GM12878 (cell line): ENCODE measurements at regions not wholly inside any gene's neighbourhood (a gene's known extent, or its start where the extent isn't known, plus 50 kb on each side); places are given as distances from the start of the nearest gene placed in this dataset.

Experiments
- CBFB ChIP-seq: IDR thresholded peaks from 2 replicates; pipeline ENCODE4 v1.6.1; 2016; ENCODE audit warnings: antibody characterized with exemption, low read depth
- CHD2 ChIP-seq: IDR thresholded peaks from 2 replicates; pipeline ENCODE4 v1.6.1; 2011; ENCODE audit warnings: low read depth, low read length, improper control_type of control experiment, borderline replicate concordance
- CREB1 ChIP-seq: IDR thresholded peaks from 2 replicates; pipeline ENCODE4 v1.6.1; 2012; ENCODE audit warnings: low read depth, mild to moderate bottlenecking, inconsistent platforms
- CREM ChIP-seq: IDR thresholded peaks from 2 replicates; pipeline ENCODE4 v1.6.1; 2014; ENCODE audit warnings: antibody characterized with exemption, low read depth
- FOS ChIP-seq: IDR thresholded peaks from 3 replicates; pipeline ENCODE4 v1.6.1; 2011; ENCODE audit warnings: borderline replicate concordance; ENCODE audit not compliant: insufficient read length; ENCODE audit errors: extremely low read depth
- HDGF ChIP-seq: fragments of 450-650 bp; IDR thresholded peaks from 2 replicates; pipeline ENCODE4 v1.6.1; 2016; ENCODE audit warnings: antibody characterized with exemption
- IRF4 ChIP-seq: IDR thresholded peaks from 2 replicates; pipeline ENCODE4 v1.6.1; 2011; ENCODE audit warnings: low read depth, low read length
- JUND ChIP-seq: IDR thresholded peaks from 2 replicates; pipeline ENCODE4 v1.6.1; 2012; ENCODE audit warnings: low read depth, mild to moderate bottlenecking, low read length, improper control_type of control experiment, moderate library complexity
- KLF5 ChIP-seq: fragments of 450-650 bp; IDR thresholded peaks from 2 replicates; pipeline ENCODE4 v1.6.1; 2014; ENCODE audit warnings: mild to moderate bottlenecking; ENCODE audit not compliant: partially characterized antibody
- NFIC ChIP-seq: IDR thresholded peaks from 2 replicates; pipeline ENCODE4 v1.6.1; 2012; ENCODE audit warnings: low read depth, mild to moderate bottlenecking, inconsistent platforms, low read length, moderate library complexity
- NFYB ChIP-seq: IDR thresholded peaks from 2 replicates; pipeline ENCODE4 v1.6.1; 2011; ENCODE audit warnings: low read depth, mild to moderate bottlenecking, low read length, improper control_type of control experiment, moderate library complexity; ENCODE audit not compliant: insufficient read depth
- RAD51 ChIP-seq: fragments of 450-650 bp; IDR thresholded peaks from 2 replicates; pipeline ENCODE4 v1.6.1; 2016; ENCODE audit warnings: moderate library complexity, mild to moderate bottlenecking, inconsistent platforms
- RB1 ChIP-seq: fragments of 450-650 bp; formaldehyde crosslinking; IDR thresholded peaks from 2 replicates; pipeline ENCODE4 v1.6.1; 2017; ENCODE audit warnings: mild to moderate bottlenecking, borderline replicate concordance
- SP1 ChIP-seq: IDR thresholded peaks from one replicate; pipeline ENCODE4 v1.6.1; 2011; ENCODE audit warnings: low read depth, low read length
- TF ChIP-seq, protein P1 (sequence below): IDR thresholded peaks from 2 replicates; pipeline ENCODE4 v1.6.1; 2012; ENCODE audit warnings: mild to moderate bottlenecking, low read depth, low read length
- TF ChIP-seq, protein P2 (sequence below): fragments of 450-650 bp; formaldehyde crosslinking; IDR thresholded peaks from 2 replicates; pipeline ENCODE4 v1.4.0; 2022; ENCODE audit warnings: mild to moderate bottlenecking, moderate library complexity

DNA sequence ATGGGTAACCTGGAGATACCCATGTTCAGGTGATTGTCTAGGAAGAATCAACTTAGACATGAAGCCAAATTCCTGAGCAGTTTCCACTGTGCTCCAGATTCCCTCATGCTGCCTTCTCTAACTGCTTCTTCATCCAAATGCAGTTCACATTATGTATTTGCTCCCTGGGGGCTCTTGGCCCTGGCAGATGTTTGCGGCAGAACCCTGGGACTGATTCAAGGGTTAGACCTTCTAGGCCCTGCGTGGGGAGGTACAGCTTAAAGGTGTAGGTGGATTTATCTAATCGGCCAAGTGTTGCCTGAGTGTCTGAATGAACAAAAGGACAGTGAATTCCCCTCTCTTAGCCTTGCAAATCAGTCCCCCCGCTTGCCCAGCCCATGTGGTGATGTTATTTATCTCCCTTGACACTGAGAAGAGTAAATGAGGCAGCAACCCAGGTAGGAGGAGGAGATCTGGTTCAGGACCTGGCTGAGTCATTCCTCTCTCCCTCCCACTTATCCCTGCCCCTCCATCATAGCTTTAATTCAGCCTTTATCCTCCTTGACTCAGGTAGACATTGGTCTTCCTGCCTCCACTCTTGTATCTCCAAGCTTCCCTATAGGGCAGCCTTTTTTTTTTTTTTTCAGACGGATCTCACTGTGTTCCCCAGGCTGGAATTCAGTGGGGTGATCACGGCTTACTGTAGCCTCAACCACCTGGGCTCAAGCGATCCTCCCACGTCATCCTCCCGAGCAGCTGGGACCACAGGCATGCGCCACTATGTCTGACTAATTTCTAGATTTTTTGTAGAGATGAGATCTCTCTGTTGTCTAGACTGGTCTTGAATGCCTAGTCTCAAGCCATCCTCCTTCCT lies 54.8 kb downstream of the MAGEF1 start (continued):
- TF ChIP-seq NFYB (no peak), IRF4 (peak; percentile 48), FOS (no peak), SP1 (peak; percentile 30), CREM (peak; percentile 44; the same call in 1 of the 2 replicates), JUND (no peak), CHD2 (no peak), CBFB (peak; percentile 49; the same call in 1 of the 2 replicates), KLF5 (peak; percentile 69), HDGF (0 out of 2 replicates have a peak, but pooled peaks have one; percentile 24), CREB1 (0 out of 2 replicates have a peak, but pooled peaks have one; percentile 10), RAD51 (no peak), NFIC (peak; percentile 51; the same call in 1 of the 2 replicates), RB1 (no peak)
- TF ChIP-seq, protein P1, sequence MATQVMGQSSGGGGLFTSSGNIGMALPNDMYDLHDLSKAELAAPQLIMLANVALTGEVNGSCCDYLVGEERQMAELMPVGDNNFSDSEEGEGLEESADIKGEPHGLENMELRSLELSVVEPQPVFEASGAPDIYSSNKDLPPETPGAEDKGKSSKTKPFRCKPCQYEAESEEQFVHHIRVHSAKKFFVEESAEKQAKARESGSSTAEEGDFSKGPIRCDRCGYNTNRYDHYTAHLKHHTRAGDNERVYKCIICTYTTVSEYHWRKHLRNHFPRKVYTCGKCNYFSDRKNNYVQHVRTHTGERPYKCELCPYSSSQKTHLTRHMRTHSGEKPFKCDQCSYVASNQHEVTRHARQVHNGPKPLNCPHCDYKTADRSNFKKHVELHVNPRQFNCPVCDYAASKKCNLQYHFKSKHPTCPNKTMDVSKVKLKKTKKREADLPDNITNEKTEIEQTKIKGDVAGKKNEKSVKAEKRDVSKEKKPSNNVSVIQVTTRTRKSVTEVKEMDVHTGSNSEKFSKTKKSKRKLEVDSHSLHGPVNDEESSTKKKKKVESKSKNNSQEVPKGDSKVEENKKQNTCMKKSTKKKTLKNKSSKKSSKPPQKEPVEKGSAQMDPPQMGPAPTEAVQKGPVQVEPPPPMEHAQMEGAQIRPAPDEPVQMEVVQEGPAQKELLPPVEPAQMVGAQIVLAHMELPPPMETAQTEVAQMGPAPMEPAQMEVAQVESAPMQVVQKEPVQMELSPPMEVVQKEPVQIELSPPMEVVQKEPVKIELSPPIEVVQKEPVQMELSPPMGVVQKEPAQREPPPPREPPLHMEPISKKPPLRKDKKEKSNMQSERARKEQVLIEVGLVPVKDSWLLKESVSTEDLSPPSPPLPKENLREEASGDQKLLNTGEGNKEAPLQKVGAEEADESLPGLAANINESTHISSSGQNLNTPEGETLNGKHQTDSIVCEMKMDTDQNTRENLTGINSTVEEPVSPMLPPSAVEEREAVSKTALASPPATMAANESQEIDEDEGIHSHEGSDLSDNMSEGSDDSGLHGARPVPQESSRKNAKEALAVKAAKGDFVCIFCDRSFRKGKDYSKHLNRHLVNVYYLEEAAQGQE = no peak
- TF ChIP-seq, protein P2, sequence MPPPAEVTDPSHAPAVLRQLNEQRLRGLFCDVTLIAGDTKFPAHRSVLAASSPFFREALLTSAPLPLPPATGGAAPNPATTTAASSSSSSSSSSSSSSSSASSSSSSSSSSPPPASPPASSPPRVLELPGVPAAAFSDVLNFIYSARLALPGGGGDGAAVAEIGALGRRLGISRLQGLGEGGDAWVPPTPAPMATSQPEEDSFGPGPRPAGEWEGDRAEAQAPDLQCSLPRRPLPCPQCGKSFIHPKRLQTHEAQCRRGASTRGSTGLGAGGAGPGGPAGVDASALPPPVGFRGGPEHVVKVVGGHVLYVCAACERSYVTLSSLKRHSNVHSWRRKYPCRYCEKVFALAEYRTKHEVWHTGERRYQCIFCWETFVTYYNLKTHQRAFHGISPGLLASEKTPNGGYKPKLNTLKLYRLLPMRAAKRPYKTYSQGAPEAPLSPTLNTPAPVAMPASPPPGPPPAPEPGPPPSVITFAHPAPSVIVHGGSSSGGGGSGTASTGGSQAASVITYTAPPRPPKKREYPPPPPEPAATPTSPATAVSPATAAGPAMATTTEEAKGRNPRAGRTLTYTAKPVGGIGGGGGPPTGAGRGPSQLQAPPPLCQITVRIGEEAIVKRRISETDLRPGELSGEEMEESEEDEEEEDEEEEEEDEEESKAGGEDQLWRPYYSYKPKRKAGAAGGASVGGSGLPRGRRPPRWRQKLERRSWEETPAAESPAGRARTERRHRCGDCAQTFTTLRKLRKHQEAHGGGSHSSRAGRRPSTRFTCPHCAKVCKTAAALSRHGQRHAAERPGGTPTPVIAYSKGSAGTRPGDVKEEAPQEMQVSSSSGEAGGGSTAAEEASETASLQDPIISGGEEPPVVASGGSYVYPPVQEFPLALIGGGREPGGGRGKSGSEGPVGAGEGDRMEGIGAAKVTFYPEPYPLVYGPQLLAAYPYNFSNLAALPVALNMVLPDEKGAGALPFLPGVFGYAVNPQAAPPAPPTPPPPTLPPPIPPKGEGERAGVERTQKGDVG (CRISPR knock-in tag) = no peak
- TF ChIP-seq, all 136 proteins: peak for 25
